ENCODE measurements at regions not wholly inside any gene's neighbourhood (a gene's known extent, or its start where the extent isn't known, plus 50 kb on each side); places are given as distances from the start of the nearest gene placed in this dataset.

DNA sequence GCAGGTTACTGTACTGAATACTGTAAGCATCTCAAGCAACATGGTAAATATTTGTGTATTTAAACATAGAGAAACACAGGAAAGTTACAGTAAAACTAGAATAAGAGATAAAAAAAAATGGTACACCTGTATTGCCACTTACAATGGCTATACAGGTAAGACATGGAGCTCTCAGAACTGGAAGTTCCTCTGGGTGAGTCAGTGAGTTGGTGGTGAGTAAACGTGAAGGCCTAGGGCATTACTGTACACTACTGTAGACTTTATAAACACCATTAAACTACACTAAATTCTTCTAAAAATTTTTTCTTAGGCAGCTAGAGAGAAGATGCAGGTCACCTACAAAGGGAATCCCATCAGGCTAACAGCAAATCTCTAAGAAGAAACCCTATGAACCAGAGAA, 872.9 kb downstream of the TAF11L14 start:
- TF ChIP-seq, protein P1, sequence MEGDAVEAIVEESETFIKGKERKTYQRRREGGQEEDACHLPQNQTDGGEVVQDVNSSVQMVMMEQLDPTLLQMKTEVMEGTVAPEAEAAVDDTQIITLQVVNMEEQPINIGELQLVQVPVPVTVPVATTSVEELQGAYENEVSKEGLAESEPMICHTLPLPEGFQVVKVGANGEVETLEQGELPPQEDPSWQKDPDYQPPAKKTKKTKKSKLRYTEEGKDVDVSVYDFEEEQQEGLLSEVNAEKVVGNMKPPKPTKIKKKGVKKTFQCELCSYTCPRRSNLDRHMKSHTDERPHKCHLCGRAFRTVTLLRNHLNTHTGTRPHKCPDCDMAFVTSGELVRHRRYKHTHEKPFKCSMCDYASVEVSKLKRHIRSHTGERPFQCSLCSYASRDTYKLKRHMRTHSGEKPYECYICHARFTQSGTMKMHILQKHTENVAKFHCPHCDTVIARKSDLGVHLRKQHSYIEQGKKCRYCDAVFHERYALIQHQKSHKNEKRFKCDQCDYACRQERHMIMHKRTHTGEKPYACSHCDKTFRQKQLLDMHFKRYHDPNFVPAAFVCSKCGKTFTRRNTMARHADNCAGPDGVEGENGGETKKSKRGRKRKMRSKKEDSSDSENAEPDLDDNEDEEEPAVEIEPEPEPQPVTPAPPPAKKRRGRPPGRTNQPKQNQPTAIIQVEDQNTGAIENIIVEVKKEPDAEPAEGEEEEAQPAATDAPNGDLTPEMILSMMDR (IDR thresholded peaks at IDR 0.05; ENCODE audit: poor library complexity) = no peak
- TF ChIP-seq EZH2 (IDR thresholded peaks at IDR 0.05; ENCODE audit: borderline replicate concordance) = no peak
- TF ChIP-seq EZH2phosphoT487 (IDR thresholded peaks at IDR 0.05; ENCODE audit: low read depth, severe bottlenecking, unreplicated experiment) = no peak
